RWPE1 (cell line): ENCODE measurements at regions not wholly inside any gene's neighbourhood (a gene's known extent, or its start where the extent isn't known, plus 50 kb on each side); places are given as distances from the start of the nearest gene placed in this dataset.

Experiments
- CTCF ChIA-PET: fragments of 350-600 bp; sonication (Branson Sonifier 250); formaldehyde crosslinking; extraction: SDS; loops from one replicate; lab custom pipeline; 2021; lab: Yijun Ruan, JAX
- POLR2A ChIA-PET: fragments of 400-600 bp; formaldehyde crosslinking; extraction: SDS; loops from one replicate; lab custom pipeline; 2020; ENCODE audit warnings: antibody characterized with exemption; ENCODE audit not compliant: low non-redundant PET; lab: Yijun Ruan, JAX
- DNase-seq: peaks from one replicate; pipeline ENCODE4 v3.0.0; 2012; ENCODE audit warnings: low spot score
- H3K27ac ChIP-seq: fragments of 450-650 bp; 2 replicates; pipeline ENCODE4 v1.5.1; 2017
- TF ChIP-seq, protein P1 (sequence below): fragments of 450-650 bp; conservative IDR thresholded peaks from 2 replicates; pipeline ENCODE4 v1.5.1; 2017; ENCODE audit warnings: low read depth, mild to moderate bottlenecking

DNA sequence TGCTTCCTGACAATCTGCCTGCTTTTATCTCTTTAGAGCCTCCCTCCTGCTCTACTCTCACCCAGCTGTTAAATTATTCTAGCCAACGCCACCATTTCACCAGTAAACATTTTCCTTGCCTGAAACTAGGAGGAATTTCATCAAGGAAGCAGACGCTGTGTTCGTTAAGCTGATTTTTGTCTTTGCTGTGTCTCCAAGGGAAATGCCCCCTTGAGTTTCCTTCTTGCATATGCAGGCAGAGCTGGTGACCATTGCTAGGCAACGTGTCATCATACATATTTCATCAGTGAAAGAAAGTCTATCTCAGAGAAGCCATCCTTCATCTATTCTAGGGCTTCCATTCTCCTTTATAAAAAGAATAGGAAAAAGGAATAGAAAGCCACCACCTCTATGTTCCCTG lies 87.0 kb upstream of the ST8SIA2 start:
- TF ChIP-seq, protein P1, sequence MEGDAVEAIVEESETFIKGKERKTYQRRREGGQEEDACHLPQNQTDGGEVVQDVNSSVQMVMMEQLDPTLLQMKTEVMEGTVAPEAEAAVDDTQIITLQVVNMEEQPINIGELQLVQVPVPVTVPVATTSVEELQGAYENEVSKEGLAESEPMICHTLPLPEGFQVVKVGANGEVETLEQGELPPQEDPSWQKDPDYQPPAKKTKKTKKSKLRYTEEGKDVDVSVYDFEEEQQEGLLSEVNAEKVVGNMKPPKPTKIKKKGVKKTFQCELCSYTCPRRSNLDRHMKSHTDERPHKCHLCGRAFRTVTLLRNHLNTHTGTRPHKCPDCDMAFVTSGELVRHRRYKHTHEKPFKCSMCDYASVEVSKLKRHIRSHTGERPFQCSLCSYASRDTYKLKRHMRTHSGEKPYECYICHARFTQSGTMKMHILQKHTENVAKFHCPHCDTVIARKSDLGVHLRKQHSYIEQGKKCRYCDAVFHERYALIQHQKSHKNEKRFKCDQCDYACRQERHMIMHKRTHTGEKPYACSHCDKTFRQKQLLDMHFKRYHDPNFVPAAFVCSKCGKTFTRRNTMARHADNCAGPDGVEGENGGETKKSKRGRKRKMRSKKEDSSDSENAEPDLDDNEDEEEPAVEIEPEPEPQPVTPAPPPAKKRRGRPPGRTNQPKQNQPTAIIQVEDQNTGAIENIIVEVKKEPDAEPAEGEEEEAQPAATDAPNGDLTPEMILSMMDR = no peak
- ChIA-PET CTCF (interaction anchor here (0.5 kb wide), 1 partner anchor 116 kb away, joined by 4 read pairs; no protein-coding TSS in a partner anchor), POLR2A (no interaction called here)
- no peak overlapping the region for H3K27ac ChIP-seq
- no peak for DNase-seq

DNA sequence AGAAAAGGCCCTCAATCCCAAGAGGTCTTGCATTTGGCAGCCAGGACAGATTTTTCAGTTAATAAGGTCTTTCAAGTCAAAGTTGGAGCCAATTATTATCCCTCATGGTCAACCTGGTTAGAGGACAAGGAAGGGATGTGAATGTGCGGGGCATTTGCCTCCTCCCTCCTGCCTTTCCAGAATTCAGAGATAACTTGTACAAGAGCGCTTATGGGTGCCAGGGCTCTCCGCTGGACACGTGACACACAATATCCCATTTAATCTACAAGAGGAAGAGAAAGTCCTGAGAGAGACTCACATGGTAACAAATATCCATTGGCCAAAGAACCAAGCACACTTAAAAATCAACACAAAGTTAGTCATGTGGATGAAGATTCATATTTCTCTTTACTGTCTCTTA lies 78.5 kb upstream of the ST8SIA2 start:
- DNase-seq = no peak
- ChIA-PET CTCF (no interaction called here), POLR2A (no interaction called here)

DNA sequence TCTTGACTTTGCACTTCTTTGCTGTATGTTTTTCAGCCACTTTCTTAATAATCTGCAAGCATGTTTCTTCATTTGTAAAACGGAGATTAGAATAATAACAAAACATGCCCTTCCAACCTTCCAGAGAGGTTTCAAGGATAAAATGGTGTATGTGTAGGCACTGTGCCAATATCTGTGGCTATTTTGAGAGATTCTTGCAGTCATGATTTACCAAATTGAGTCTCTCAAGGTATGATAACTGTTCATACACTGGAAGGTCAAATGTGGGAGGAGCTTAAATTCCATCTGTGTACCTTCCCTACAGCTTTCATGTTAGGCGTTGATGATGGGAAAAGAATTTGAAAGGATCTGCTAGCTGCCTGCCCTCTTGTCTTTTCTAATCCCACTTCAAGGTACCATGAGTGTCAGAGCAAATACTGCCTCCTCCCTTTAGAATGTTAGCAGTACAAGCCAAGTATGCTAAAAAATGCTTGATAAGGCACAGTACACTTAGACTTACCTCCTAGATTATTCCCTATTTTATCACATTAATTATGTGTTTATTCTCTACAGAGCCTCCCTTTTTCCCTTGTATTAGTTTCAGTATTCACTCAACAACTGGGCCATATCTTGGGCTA lies 78.0 kb upstream of the ST8SIA2 start:
- DNase-seq = no peak
- POLR2A ChIA-PET = no interaction called here
- no peak overlapping the region for H3K27ac ChIP-seq
- TF ChIP-seq, protein P1 = no peak
- CTCF ChIA-PET = no interaction called here

More for the DNA sequence above, 78.5 kb upstream of the ST8SIA2 start:
- TF ChIP-seq, protein P1 = no peak
- H3K27ac ChIP-seq = no peak overlapping the region

DNA sequence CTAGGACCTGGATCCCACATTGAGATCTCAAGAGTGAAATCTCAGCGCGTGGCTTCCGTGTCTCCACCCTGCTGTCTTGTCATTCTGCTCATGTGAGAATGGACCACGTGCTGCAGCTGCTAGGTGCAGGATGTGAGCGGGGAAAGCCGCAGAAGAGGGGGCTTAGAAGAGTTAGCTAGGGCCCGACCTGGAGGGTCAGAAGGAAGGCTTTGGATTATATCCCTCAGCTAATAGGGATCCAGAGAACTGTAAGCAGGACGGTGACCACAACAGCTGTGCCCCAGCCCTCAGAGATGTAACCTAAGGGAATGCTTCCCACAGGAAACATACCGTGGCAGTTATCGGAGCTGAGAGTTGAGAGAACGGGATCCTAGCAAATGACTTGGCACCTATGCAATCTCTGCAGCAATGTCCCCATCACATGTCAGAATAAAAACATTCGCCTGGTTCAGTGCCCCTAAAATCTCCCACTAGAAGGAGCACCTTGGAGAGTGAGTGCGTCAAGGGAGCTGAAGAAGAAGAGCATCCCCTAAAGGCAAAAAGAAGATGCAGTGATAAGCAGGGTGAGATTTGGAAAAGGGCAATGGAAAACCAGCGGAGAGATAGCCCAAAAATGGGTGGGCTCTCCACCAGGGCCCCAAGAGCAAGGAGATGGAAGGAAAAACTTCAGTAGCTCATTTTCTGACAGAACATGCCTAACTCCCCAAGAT lies 76.9 kb upstream of the ST8SIA2 start:
- DNase-seq = no peak
- ChIA-PET POLR2A (no interaction called here), CTCF (interaction anchor here (0.6 kb wide), 1 partner anchor 948 kb away, joined by 3 read pairs; no protein-coding TSS in a partner anchor)
- TF ChIP-seq, protein P1 = no peak
- no peak overlapping the region for H3K27ac ChIP-seq

DNA sequence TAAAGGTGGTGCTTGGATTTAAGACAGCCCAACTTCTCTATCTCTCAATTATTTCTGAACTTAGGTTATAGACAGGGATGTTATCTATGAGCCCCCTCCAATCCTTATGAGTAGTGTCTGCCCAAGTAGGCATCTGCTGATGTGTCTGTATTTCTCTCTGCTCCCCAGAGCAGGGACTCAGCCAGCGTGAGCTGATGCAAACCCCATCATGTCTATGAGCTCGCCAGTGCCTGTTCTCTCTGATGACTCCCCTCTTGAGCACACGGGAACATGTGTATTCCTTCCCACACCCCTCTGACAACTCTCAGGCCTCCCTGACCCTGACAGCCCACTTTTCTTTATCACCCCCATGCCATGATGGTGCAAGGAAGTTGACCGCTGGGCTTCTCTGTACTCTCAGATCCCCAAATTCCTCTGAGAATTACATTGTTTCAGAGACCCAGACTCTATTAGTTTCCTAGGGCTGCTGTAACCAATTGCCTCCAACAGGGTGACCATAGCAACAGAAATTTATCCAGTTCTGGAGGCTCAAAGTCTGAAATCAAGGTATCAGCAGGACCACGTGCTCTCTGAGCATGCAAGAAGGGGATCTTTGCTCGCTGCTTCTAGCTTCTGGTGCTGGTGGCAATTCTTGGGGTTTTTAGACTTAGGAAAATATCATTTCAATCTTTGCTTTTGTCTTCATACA lies 73.5 kb upstream of the ST8SIA2 start:
- DNase-seq = no peak
- TF ChIP-seq, protein P1 = no peak
- ChIA-PET CTCF (no interaction called here), POLR2A (no interaction called here)
- H3K27ac ChIP-seq = no peak overlapping the region

DNA sequence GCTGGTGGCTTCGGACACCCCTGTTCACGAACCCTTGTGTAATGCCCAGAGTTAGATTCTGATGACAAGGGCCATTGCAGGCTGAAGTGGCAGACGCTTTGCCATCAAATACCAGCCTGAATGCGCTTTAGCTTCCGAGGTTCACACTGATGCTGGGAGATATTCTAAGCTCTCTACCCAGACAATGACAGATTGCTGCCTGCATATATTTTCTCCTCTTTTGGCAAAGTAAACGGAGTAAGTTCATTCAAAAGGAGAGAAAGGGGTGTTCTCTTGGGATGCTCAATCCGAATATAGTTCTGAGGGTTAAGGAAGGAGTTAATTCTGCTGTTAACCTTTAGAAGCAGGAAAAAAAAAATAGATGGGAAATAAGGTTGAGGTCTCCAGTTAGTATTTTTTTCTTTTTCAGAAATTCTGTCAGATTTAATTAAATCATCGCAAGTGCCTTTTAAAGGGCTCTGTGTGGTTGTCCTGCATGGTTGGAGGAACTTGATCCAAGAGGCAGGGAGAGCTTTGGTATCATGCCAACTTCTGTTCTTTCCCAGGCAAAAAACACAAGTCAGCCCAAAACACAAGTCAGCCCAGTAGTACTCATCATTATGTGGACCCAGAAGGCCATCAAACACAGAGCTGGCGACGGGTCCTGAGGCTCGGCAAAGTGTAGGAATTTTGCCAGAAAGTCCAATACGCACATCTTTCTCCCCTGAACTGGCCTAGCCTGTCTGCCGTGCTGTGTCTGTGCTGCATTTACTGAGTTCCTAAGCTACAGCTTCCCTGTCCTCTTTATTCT lies 70.9 kb upstream of the ST8SIA2 start:
- ChIA-PET POLR2A (no interaction called here), CTCF (interaction anchor here (0.7 kb wide), 2 partner anchors 77 to 223 kb away, joined by 3 to 8 read pairs; no protein-coding TSS in a partner anchor)
- DNase-seq = no peak
- H3K27ac ChIP-seq = no peak overlapping the region
- TF ChIP-seq, protein P1 = no peak
